ENCODE measurements at regions not wholly inside any gene's neighbourhood (a gene's known extent, or its start where the extent isn't known, plus 50 kb on each side); places are given as distances from the start of the nearest gene placed in this dataset.

DNA sequence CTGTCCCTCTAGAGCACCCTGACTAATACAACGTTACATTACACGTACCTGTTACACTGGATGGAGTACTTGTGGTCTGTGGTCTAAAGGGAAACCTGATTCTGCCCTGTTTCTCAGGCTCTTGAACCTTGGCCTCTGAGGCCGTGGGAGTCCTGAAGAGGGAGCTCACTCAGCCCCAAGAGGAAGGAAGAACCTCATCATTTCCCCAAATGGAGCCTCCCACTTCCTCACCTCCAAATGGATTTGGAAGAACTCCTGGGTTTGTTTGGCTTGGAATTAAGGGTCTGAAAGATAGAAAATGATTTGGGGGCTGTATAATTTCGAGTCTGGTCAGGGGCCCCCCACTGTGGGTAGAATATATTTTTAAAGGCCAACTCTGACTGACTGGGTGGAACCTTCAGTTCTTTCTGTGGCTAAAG is 200.2 kb downstream of the SEMA6A start:
- Mint-ChIP-seq H3K27me3 (no peaks in the 10 kb centered on the region), H3K4me1 (no peaks in the 10 kb centered on the region), H3K27ac (no peak overlapping the region), H3K4me3 (no peak overlapping the region), H3K36me3 (no peaks in the 10 kb centered on the region), H3K9me3 (ENCODE audit: low read depth) (no peaks in the 10 kb centered on the region)
- DNase-seq: no peak
- ATAC-seq: no peak
- CTCF ChIA-PET: no interaction called here

DNA sequence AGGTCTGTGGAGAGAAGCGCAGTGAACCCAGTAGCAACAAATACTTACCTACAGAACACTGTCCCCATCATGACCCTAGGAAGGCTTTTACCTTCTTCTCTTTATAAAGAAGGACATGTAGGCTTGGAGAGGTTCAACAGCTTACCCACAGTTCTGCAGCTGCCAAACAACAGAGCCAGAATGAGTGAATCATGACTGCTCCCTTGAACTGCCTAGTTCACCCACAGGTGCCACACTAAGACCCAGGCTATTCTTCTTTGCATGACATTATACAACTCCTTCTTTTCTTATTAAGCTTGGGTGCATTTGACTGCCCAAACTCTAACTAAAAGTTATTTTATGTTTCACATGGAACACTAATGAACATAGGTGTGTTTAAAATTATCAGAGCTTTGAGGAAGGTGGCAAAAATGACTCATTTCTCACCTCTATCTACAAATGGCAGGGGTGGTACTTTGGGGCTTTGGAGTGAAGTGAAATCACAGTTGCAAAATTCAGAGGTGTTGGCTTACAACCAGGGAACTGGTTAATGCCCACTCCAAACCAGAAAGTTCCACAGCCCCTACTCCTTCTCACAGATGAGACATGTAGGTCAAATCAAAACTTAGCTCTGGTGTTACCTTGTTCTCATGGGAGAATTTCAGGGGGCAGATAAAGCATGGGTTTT is 201.6 kb downstream of the SEMA6A start:
- CTCF ChIA-PET: no interaction called here
- no peak overlapping the region for H3K4me3 Mint-ChIP-seq
- DNase-seq (no peak), ATAC-seq (no peak)
- no peaks in the 10 kb centered on the region for H3K27me3 Mint-ChIP-seq
- H3K4me1 Mint-ChIP-seq: no peaks in the 10 kb centered on the region
- H3K9me3 Mint-ChIP-seq (ENCODE audit: low read depth): no peaks in the 10 kb centered on the region
- H3K27ac Mint-ChIP-seq: no peak overlapping the region
- no peaks in the 10 kb centered on the region for H3K36me3 Mint-ChIP-seq

DNA sequence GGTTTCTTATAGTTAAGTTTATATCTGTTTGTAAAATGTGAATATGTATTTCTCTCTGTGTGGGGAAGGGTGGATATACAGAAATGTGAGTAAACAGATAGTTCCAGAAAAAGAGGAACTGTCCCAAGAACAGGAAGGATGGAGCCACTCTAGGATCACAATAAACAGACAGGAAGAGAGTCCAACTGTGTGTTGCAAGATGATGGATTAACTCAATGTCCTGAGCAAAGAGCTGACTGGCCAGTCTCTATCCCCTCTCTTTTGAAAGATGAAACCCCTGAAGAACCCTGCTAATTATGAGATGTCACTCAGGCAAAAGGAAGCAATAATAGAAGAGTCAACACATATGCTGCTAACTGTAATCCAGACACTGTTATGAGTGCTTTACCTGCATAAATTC is 202.7 kb downstream of the SEMA6A start:
- Mint-ChIP-seq H3K27ac (no peak overlapping the region), H3K9me3 (ENCODE audit: low read depth) (no peaks in the 10 kb centered on the region), H3K27me3 (no peaks in the 10 kb centered on the region), H3K4me1 (no peaks in the 10 kb centered on the region), H3K36me3 (no peaks in the 10 kb centered on the region), H3K4me3 (no peak overlapping the region)
- DNase-seq (no peak), ATAC-seq (no peak)
- CTCF ChIA-PET: no interaction called here

DNA sequence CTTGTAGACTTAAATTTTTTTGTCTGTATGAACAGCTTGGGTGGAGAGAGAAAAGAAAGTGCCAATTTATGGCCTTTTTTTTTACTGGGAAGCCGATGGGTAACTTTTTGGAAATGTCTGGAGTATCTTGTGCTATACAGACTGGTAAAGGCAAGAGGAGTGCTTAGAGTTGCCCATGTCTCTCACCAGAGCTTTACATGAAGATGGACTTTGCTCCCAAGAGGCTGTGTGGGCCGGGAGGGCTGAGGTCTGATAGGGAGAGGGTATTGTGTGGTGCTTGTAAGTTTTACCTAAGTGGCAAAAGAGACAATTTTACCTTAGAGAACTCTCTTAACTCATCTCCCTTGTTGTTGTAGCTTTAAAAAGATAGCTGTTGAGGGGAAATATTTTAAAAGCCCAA is 203.2 kb downstream of the SEMA6A start:
- ATAC-seq (no peak), DNase-seq (no peak)
- Mint-ChIP-seq H3K9me3 (ENCODE audit: low read depth) (no peaks in the 10 kb centered on the region), H3K36me3 (no peaks in the 10 kb centered on the region), H3K27me3 (no peaks in the 10 kb centered on the region), H3K27ac (no peak overlapping the region), H3K4me3 (no peak overlapping the region), H3K4me1 (no peaks in the 10 kb centered on the region)
- CTCF ChIA-PET: no interaction called here

DNA sequence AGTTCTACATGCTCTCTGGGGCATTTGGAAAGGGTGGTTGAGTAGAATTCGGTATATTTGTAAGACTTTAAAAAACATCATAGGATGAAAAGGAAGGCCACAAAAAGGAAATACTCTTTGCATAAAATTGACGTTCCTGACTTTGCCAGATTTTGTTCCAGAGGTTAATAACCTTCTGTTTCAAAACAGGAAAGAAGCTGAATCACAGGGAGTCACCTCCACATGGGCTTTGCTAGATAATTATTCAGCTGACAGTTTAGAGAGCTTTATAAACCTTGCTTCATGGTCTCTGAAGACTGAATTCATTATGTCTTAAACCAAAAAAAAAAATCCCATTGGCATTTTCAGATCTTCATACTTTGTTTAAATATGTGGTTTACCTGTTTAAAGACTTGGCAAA is 203.7 kb downstream of the SEMA6A start:
- Mint-ChIP-seq H3K4me1 (no peaks in the 10 kb centered on the region), H3K36me3 (no peaks in the 10 kb centered on the region), H3K27ac (no peak overlapping the region), H3K4me3 (no peak overlapping the region), H3K27me3 (no peaks in the 10 kb centered on the region), H3K9me3 (ENCODE audit: low read depth) (no peaks in the 10 kb centered on the region)
- CTCF ChIA-PET: no interaction called here
- no peak for ATAC-seq
- DNase-seq: no peak

DNA sequence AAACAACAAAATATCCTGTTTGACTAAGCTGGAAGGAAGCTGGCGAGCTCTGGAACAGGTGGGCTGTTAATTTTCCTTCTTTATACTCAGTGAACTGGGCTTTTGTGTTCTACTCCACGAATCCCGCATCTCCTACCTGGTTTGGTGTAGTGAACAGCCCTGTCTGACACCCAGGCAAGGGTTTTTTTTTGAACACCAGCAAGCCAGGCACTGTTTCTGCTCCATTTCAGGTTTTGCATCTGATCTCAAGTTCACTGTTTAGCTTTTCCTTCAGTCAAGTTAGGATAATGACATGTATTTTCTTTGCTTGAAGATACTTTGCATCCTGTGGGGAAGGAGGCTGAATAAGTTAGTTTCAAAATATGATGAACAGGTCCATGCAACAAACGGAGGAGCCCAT is 204.5 kb downstream of the SEMA6A start:
- Mint-ChIP-seq H3K27me3 (no peaks in the 10 kb centered on the region), H3K27ac (no peak overlapping the region), H3K4me3 (no peak overlapping the region), H3K9me3 (ENCODE audit: low read depth) (no peaks in the 10 kb centered on the region), H3K36me3 (no peaks in the 10 kb centered on the region), H3K4me1 (no peaks in the 10 kb centered on the region)
- CTCF ChIA-PET: no interaction called here
- DNase-seq: no peak
- ATAC-seq: no peak

DNA sequence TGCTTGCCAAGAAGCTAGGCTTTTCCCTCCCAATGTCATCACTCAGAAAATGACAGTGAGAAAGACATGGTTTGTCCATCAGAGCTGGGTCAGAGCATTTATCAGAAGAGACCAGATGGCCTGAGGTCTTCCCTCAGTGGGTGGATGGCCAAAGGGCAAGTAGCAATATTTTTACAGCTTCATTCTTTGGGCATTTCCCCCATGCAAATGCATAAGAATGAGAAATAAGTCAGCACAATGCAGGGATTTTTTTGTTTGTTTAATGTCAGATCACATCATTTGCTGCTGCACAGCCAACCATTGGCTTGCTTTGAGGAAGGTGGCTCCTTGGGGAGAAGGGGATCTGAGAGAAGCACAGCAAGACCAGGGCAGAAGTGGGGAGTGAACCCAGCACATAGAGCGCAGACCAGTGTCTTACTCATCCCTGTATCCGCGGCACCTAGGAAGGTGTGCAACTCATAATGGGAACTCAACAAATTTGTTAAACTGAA is 209.6 kb downstream of the SEMA6A start:
- no peaks in the 10 kb centered on the region for H3K9me3 Mint-ChIP-seq (ENCODE audit: low read depth)
- CTCF ChIA-PET: no interaction called here

DNA sequence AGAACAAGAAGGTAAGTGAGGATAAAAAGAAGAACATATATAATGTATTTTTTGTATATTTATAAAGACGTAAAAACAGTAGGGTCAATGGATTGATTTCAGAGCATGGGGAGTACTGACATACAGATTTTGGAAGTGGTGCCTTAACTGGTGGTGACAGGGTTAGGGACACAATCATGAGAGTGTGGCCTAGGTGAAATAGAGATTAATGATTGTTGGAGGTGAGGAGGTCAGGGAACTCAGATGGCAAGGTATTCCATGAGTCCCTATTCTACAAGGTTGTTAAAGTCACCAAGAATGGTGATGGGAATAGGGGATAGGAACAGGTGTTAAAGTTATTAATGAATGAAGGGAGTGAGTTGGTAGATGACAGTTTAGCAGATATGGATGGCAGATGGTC is 210.8 kb downstream of the SEMA6A start:
- H3K27me3 Mint-ChIP-seq: no peaks in the 10 kb centered on the region
- no peak overlapping the region for H3K4me3 Mint-ChIP-seq
- ATAC-seq (no peak), DNase-seq (no peak)
- H3K4me1 Mint-ChIP-seq: no peaks in the 10 kb centered on the region
- no peaks in the 10 kb centered on the region for H3K36me3 Mint-ChIP-seq
- no peak overlapping the region for H3K27ac Mint-ChIP-seq
- CTCF ChIA-PET: no interaction called here
- no peaks in the 10 kb centered on the region for H3K9me3 Mint-ChIP-seq (ENCODE audit: low read depth)

More for the DNA sequence above, 209.6 kb downstream of the SEMA6A start:
- no peak for ATAC-seq
- Mint-ChIP-seq H3K27me3 (no peaks in the 10 kb centered on the region), H3K27ac (no peak overlapping the region), H3K4me3 (no peak overlapping the region), H3K4me1 (no peaks in the 10 kb centered on the region), H3K36me3 (no peaks in the 10 kb centered on the region)
- no peak for DNase-seq

DNA sequence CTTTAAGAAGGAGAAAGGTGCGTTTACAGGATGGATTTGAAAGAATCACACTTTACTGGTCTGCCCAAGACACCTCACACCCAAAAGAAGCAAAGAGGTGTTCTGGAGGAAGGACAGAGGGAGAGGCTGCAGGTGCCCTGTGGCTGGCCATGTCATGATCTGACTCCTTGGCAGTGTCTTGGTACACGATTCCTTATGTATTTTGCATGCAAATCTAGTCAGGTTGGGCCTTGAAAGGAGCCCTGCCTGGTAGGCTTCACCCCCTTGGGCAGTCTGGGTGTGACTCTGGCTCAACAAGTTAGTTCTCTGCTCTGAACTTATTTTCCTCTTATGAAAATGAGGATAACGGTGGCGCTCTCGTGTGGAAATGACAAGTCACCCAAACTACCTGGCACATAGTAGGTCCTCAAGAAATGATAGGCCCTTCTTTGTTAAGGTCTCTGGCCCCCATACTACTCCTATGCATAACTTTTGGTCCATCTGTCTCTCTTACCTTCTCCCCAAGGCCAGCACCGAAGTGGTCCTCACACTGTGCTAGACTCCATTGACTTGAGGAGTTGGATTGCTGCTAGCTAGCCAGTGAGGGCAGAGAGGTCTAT is 212.5 kb downstream of the SEMA6A start:
- H3K27ac Mint-ChIP-seq: no peak overlapping the region
- CTCF ChIA-PET: no interaction called here
- ATAC-seq (no peak), DNase-seq (no peak)
- no peaks in the 10 kb centered on the region for H3K4me1 Mint-ChIP-seq
- no peak overlapping the region for H3K4me3 Mint-ChIP-seq
- no peaks in the 10 kb centered on the region for H3K36me3 Mint-ChIP-seq
- H3K9me3 Mint-ChIP-seq (ENCODE audit: low read depth): no peaks in the 10 kb centered on the region
- H3K27me3 Mint-ChIP-seq: no peaks in the 10 kb centered on the region

DNA sequence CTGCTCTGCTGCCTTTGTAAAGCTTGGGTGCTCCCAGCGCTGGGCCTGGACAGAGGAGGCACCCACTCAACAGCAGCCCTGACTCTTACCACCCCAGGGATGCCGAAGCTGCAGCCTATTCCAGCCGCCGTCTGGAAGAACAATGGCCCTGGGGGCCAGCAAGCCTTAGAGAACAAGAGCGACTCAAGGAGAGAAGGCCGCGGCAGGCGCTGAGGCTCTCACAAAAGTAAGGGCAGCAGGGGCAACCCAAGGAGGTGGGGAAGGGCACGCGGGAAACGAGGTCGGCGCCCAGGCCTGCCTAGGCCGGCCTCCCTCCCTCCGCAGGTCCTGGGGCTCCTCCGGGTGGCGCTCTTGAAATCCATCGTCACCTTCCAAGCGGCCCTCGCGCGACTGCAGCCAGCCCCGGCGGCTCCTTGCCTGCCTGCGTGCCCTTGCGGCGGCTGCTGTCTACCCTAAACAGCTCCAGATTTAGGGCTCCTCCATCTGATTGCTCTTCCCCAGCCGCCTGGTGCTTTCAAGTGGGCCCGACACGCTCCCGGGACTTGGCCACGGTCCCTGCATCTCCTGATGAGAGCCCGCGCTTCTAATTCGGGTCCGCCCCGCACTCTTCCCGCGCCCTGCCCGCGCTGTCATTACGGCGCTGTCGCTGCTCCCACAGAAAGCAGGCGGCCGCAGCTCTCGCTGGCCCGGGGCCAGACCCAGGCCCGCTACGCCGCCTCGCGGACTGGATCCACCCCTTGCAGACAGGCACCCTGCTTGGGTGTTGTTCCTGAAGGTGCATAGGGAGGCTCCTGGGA is 213.3 kb downstream of the SEMA6A start:
- CTCF ChIA-PET: no interaction called here

DNA sequence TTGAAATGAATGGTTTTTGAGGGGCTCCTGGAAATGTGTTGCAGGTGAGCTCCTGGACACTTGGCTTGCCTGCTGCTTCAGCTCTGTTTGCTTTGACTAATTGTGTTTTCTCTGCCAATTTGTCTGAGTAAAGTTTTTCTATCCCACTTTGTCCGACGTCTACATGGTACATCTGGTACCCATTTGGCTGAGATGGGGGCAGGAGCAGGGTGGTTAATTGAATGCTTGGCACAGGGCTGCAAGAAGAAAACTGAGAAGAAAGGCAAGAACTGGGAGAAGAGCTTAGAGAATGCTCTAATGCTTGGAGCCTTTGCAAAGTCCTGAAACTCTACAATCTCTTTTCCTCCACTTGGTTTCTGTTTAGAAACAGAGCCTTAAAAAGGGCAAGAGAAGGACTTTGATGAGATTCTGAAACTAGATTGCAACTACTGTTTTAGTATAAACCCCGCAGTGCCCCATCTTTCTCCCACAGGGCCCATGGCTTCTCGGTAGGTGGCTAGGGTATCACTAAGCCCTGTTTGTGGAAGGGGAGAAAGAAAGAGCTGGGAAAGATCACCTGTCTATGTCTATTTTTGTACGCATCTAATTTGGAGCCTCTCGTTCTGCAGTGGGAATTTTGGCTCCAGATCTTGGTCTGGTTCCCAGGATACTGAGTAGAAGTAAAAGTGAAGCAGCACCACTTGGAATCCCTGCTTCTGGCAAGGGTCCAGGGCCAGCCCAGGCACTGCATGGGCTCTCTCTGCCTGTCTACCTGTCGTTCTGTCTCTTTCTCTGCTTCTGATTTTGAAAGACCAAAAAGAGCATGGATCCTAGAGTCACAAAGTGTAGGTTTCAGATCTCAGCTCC is 214.4 kb downstream of the SEMA6A start:
- CTCF ChIA-PET: no interaction called here
- H3K9me3 Mint-ChIP-seq (ENCODE audit: low read depth): peaks cover under 1% of the 10 kb centered on the region
- ATAC-seq (no peak), DNase-seq (no peak)
- no peak overlapping the region for H3K27ac Mint-ChIP-seq
- no peaks in the 10 kb centered on the region for H3K27me3 Mint-ChIP-seq
- no peak overlapping the region for H3K4me3 Mint-ChIP-seq
- no peaks in the 10 kb centered on the region for H3K36me3 Mint-ChIP-seq
- H3K4me1 Mint-ChIP-seq: no peaks in the 10 kb centered on the region

More for the DNA sequence above, 213.3 kb downstream of the SEMA6A start:
- no peaks in the 10 kb centered on the region for H3K4me1 Mint-ChIP-seq
- DNase-seq: no peak
- no peak overlapping the region for H3K27ac Mint-ChIP-seq
- no peaks in the 10 kb centered on the region for H3K36me3 Mint-ChIP-seq
- H3K27me3 Mint-ChIP-seq: no peaks in the 10 kb centered on the region
- no peaks in the 10 kb centered on the region for H3K9me3 Mint-ChIP-seq (ENCODE audit: low read depth)
- H3K4me3 Mint-ChIP-seq: no peak overlapping the region
- no peak for ATAC-seq

DNA sequence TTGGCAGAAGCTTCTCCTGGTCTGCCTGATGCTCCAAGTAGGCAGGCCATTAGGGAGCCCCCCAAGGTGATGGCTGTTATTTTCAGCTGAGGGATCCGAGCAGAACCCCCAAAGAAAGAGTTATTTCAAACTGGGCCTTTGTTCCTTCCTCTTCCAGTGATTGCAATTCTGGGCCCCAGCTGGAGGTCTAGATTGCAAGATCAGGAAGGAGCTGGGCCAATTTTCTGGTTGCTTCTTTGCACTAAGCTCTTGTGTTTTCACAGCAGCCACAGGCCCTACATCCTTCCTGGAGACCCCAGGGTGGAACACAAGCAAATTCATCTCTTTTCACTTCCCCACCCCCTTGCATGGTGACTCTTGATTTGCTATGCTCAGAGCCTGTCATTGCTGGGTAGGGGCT is 215.0 kb downstream of the SEMA6A start:
- CTCF ChIA-PET: no interaction called here
- H3K27ac Mint-ChIP-seq: no peak overlapping the region
- H3K4me3 Mint-ChIP-seq: no peak overlapping the region
- H3K36me3 Mint-ChIP-seq: no peaks in the 10 kb centered on the region
- H3K27me3 Mint-ChIP-seq: no peaks in the 10 kb centered on the region
- no peak for DNase-seq
- peaks cover 2% of the 10 kb centered on the region for H3K9me3 Mint-ChIP-seq (ENCODE audit: low read depth)
- no peaks in the 10 kb centered on the region for H3K4me1 Mint-ChIP-seq
- no peak for ATAC-seq

DNA sequence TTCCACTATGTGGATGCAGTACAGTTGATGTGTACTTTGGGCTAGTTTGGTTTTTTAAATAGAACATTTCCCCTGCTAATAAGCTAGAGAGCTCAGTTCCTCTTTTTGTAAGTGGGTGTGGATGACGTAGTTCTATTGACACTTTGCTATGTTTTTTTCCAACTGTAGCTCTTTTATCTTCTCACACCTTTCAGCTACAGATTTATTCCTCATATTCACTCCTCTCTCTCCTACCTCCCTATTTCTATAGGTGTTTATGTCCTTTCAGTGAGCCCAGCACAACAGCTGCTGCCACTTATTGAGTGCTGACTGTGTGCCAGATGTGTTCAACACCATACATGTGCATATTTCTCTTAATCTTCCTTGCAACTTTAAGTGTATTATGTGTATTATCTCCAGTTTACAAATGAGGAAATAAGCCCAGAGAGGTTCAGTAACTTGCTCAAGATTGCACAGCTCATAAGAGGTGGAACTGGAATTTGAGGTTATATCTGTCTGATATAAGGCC is 215.7 kb downstream of the SEMA6A start:
- Mint-ChIP-seq H3K9me3 (ENCODE audit: low read depth) (peaks cover 2% of the 10 kb centered on the region), H3K4me1 (no peaks in the 10 kb centered on the region), H3K27ac (no peak overlapping the region), H3K4me3 (no peak overlapping the region), H3K27me3 (no peaks in the 10 kb centered on the region), H3K36me3 (peaks cover under 1% of the 10 kb centered on the region)
- DNase-seq (no peak), ATAC-seq (no peak)
- CTCF ChIA-PET: no interaction called here

All from activated CD8-positive, alpha-beta memory T cell treated with anti-CD3 and anti-CD28 coated beads, Interleukin-2, amount 10 ng/mL, durations not matched to agents 7 days and 5 days (primary cell).